ENCODE measurements at regions not wholly inside any gene's neighbourhood (a gene's known extent, or its start where the extent isn't known, plus 50 kb on each side); places are given as distances from the start of the nearest gene placed in this dataset.

DNA sequence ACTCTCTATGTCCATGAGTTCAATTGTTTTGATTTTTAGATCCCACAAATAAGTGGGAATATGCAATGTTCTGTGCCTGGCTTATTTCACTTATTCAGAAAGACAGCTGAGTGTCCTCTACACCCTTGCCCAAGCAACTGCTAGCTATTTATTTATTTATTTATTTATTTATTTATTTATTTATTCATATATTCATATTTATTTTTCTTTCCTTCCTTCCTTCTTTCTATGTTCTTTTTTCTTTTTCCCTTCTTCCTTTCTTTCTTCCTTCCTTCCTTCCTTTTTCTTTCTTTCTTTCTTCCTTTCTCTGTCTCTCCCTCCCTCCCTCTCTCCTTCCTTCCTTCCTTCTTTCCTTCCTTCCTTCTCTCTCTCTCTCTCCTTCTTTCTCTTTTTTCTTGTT is 563.4 kb downstream of the BCL11B start (continued):
- TF ChIP-seq IRF2 (CRISPR knock-in tag; IDR thresholded peaks at IDR 0.05; ENCODE audit: borderline replicate concordance, low read depth) = no peak

DNA sequence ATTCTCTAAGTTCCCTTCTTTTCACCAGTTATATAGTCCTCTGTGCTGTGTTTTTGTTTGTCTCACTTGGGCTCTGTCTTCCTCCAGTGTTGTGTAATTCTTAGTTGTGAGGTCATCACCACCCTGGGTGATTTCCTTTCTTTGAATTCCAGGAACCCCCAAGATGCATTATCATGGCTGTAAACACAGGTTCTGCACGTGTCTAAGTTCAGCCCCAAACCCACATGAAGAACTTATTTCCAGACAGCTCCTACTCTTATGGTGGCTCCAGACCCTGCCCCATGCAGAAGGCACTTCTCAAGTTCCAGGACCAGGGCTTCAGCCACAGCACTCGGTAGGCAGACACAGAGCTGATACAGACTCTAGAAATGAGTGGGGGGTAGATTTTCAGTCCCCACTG is 560.5 kb downstream of the BCL11B start:
- ChIA-PET CTCF (no interaction called here), POLR2A (interaction anchor here (0.6 kb wide), 1 partner anchor 1222 kb away, joined by 3 read pairs; no protein-coding TSS in a partner anchor)
- Mint-ChIP-seq H3K27me3 (ENCODE audit: low read depth) (no peaks in the 10 kb centered on the region; the same call in 1 of the 2 replicates), H3K4me1 (no peaks in the 10 kb centered on the region), H3K9me3 (no peaks in the 10 kb centered on the region), H3K27ac (no peak overlapping the region), H3K4me3 (no peak overlapping the region), H3K36me3 (no peaks in the 10 kb centered on the region)
- ATAC-seq = no peak
- TF ChIP-seq, protein P1, sequence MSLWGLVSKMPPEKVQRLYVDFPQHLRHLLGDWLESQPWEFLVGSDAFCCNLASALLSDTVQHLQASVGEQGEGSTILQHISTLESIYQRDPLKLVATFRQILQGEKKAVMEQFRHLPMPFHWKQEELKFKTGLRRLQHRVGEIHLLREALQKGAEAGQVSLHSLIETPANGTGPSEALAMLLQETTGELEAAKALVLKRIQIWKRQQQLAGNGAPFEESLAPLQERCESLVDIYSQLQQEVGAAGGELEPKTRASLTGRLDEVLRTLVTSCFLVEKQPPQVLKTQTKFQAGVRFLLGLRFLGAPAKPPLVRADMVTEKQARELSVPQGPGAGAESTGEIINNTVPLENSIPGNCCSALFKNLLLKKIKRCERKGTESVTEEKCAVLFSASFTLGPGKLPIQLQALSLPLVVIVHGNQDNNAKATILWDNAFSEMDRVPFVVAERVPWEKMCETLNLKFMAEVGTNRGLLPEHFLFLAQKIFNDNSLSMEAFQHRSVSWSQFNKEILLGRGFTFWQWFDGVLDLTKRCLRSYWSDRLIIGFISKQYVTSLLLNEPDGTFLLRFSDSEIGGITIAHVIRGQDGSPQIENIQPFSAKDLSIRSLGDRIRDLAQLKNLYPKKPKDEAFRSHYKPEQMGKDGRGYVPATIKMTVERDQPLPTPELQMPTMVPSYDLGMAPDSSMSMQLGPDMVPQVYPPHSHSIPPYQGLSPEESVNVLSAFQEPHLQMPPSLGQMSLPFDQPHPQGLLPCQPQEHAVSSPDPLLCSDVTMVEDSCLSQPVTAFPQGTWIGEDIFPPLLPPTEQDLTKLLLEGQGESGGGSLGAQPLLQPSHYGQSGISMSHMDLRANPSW (CRISPR knock-in tag; conservative IDR thresholded peaks at IDR 0.05; ENCODE audit: low read depth) = no peak
- TF ChIP-seq, protein P2, sequence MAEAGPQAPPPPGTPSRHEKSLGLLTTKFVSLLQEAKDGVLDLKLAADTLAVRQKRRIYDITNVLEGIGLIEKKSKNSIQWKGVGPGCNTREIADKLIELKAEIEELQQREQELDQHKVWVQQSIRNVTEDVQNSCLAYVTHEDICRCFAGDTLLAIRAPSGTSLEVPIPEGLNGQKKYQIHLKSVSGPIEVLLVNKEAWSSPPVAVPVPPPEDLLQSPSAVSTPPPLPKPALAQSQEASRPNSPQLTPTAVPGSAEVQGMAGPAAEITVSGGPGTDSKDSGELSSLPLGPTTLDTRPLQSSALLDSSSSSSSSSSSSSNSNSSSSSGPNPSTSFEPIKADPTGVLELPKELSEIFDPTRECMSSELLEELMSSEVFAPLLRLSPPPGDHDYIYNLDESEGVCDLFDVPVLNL (CRISPR knock-in tag; IDR thresholded peaks at IDR 0.05; ENCODE audit: borderline replicate concordance, low read depth) = no peak
- TF ChIP-seq, protein P3, sequence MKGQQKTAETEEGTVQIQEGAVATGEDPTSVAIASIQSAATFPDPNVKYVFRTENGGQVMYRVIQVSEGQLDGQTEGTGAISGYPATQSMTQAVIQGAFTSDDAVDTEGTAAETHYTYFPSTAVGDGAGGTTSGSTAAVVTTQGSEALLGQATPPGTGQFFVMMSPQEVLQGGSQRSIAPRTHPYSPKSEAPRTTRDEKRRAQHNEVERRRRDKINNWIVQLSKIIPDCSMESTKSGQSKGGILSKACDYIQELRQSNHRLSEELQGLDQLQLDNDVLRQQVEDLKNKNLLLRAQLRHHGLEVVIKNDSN (CRISPR knock-in tag; IDR thresholded peaks at IDR 0.05) = no peak
- TF ChIP-seq FOXJ3 (CRISPR knock-in tag; IDR thresholded peaks at IDR 0.05; ENCODE audit: borderline replicate concordance) (no peak), ATF1 (CRISPR knock-in tag; IDR thresholded peaks at IDR 0.05) (no peak), ZNF219 (CRISPR knock-in tag; IDR thresholded peaks at IDR 0.05; ENCODE audit: borderline replicate concordance) (no peak), ETV6 (CRISPR knock-in tag; IDR thresholded peaks at IDR 0.05) (no peak), ZNF396 (CRISPR knock-in tag; IDR thresholded peaks at IDR 0.05; ENCODE audit: borderline replicate concordance) (no peak), NR3C1 (CRISPR knock-in tag; conservative IDR thresholded peaks at IDR 0.05; ENCODE audit: low read depth) (no peak), FOXK1 (CRISPR knock-in tag; IDR thresholded peaks at IDR 0.05) (no peak), TEAD1 (CRISPR knock-in tag; IDR thresholded peaks at IDR 0.05) (no peak), GRHL2 (CRISPR knock-in tag; IDR thresholded peaks at IDR 0.05; ENCODE audit: insufficient replicate concordance, severe bottlenecking) (no peak), HMGA2 (CRISPR knock-in tag; IDR thresholded peaks at IDR 0.05) (no peak)
- TF ChIP-seq, protein P4, sequence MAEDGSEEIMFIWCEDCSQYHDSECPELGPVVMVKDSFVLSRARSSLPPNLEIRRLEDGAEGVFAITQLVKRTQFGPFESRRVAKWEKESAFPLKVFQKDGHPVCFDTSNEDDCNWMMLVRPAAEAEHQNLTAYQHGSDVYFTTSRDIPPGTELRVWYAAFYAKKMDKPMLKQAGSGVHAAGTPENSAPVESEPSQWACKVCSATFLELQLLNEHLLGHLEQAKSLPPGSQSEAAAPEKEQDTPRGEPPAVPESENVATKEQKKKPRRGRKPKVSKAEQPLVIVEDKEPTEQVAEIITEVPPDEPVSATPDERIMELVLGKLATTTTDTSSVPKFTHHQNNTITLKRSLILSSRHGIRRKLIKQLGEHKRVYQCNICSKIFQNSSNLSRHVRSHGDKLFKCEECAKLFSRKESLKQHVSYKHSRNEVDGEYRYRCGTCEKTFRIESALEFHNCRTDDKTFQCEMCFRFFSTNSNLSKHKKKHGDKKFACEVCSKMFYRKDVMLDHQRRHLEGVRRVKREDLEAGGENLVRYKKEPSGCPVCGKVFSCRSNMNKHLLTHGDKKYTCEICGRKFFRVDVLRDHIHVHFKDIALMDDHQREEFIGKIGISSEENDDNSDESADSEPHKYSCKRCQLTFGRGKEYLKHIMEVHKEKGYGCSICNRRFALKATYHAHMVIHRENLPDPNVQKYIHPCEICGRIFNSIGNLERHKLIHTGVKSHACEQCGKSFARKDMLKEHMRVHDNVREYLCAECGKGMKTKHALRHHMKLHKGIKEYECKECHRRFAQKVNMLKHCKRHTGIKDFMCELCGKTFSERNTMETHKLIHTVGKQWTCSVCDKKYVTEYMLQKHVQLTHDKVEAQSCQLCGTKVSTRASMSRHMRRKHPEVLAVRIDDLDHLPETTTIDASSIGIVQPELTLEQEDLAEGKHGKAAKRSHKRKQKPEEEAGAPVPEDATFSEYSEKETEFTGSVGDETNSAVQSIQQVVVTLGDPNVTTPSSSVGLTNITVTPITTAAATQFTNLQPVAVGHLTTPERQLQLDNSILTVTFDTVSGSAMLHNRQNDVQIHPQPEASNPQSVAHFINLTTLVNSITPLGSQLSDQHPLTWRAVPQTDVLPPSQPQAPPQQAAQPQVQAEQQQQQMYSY (CRISPR knock-in tag; IDR thresholded peaks at IDR 0.05) = no peak
- TF ChIP-seq, protein P5, sequence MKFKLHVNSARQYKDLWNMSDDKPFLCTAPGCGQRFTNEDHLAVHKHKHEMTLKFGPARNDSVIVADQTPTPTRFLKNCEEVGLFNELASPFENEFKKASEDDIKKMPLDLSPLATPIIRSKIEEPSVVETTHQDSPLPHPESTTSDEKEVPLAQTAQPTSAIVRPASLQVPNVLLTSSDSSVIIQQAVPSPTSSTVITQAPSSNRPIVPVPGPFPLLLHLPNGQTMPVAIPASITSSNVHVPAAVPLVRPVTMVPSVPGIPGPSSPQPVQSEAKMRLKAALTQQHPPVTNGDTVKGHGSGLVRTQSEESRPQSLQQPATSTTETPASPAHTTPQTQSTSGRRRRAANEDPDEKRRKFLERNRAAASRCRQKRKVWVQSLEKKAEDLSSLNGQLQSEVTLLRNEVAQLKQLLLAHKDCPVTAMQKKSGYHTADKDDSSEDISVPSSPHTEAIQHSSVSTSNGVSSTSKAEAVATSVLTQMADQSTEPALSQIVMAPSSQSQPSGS (CRISPR knock-in tag; IDR thresholded peaks at IDR 0.05; ENCODE audit: borderline replicate concordance, low read depth) = no peak
- TF ChIP-seq, protein P6, sequence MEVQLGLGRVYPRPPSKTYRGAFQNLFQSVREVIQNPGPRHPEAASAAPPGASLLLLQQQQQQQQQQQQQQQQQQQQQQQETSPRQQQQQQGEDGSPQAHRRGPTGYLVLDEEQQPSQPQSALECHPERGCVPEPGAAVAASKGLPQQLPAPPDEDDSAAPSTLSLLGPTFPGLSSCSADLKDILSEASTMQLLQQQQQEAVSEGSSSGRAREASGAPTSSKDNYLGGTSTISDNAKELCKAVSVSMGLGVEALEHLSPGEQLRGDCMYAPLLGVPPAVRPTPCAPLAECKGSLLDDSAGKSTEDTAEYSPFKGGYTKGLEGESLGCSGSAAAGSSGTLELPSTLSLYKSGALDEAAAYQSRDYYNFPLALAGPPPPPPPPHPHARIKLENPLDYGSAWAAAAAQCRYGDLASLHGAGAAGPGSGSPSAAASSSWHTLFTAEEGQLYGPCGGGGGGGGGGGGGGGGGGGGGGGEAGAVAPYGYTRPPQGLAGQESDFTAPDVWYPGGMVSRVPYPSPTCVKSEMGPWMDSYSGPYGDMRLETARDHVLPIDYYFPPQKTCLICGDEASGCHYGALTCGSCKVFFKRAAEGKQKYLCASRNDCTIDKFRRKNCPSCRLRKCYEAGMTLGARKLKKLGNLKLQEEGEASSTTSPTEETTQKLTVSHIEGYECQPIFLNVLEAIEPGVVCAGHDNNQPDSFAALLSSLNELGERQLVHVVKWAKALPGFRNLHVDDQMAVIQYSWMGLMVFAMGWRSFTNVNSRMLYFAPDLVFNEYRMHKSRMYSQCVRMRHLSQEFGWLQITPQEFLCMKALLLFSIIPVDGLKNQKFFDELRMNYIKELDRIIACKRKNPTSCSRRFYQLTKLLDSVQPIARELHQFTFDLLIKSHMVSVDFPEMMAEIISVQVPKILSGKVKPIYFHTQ (CRISPR knock-in tag; IDR thresholded peaks at IDR 0.05) = no peak
- TF ChIP-seq, protein P7, sequence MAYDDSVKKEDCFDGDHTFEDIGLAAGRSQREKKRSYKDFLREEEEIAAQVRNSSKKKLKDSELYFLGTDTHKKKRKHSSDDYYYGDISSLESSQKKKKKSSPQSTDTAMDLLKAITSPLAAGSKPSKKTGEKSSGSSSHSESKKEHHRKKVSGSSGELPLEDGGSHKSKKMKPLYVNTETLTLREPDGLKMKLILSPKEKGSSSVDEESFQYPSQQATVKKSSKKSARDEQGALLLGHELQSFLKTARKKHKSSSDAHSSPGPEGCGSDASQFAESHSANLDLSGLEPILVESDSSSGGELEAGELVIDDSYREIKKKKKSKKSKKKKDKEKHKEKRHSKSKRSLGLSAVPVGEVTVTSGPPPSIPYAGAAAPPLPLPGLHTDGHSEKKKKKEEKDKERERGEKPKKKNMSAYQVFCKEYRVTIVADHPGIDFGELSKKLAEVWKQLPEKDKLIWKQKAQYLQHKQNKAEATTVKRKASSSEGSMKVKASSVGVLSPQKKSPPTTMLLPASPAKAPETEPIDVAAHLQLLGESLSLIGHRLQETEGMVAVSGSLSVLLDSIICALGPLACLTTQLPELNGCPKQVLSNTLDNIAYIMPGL (CRISPR knock-in tag; IDR thresholded peaks at IDR 0.05) = no peak
- DNase-seq (ENCODE audit: low spot score) = no peak

Measured in WTC11 (cell line).